HG02885 (cell line): ENCODE measurements at regions not wholly inside any gene's neighbourhood (a gene's known extent, or its start where the extent isn't known, plus 50 kb on each side); places are given as distances from the start of the nearest gene placed in this dataset.
"Not testable (repeated sequence)": the region's sequence is repeated elsewhere in the genome, so short reads cannot be mapped to it uniquely, and the experiment has no call there.

Experiments
- ATAC-seq: cut with Tn5 transposase; IDR thresholded peaks from one replicate; pipeline ENCODE4 v1.9.1; 2021; ENCODE audit warnings: mild to moderate bottlenecking; ENCODE audit not compliant: unreplicated experiment, poor library complexity

- ATAC-seq, result no peak
These were observed 69.2 kb downstream of the LYZL2 start for GRCh38 chr10:30560326-30560725.

GRCh38 chr10:30559180-30559579, 70.4 kb downstream of the LYZL2 start:
- no peak for ATAC-seq

GRCh38 chr10:30558411-30558810, 71.1 kb downstream of the LYZL2 start:
- ATAC-seq, result no peak

- no peak for ATAC-seq
These were observed 71.7 kb downstream of the LYZL2 start for GRCh38 chr10:30557884-30558283.

GRCh38 chr10:30556189-30556588, 73.4 kb downstream of the LYZL2 start:
- ATAC-seq, result no peak

GRCh38 chr10:30555465-30555864, 74.1 kb downstream of the LYZL2 start:
- ATAC-seq, result no peak

- no peak for ATAC-seq
These were observed 75.1 kb downstream of the LYZL2 start for GRCh38 chr10:30554440-30554825.

- ATAC-seq, result no peak
These were observed 75.7 kb downstream of the LYZL2 start for GRCh38 chr10:30553626-30554439.

- ATAC-seq, result no peak
These were observed 76.4 kb downstream of the LYZL2 start for GRCh38 chr10:30553018-30553625.

GRCh38 chr10:30550967-30551815, 78.4 kb downstream of the LYZL2 start:
- ATAC-seq, result no peak

- not testable (repeated sequence) for ATAC-seq
These were observed 80.3 kb downstream of the LYZL2 start for GRCh38 chr10:30549134-30549687.

GRCh38 chr10:30546511-30546910, 83.0 kb downstream of the LYZL2 start:
- ATAC-seq, result no peak

GRCh38 chr10:30542895-30543288, 86.7 kb downstream of the LYZL2 start:
- ATAC-seq, result peak; percentile 43

- ATAC-seq, result peak; percentile 51
These were observed 87.3 kb downstream of the LYZL2 start for GRCh38 chr10:30542001-30542894.

- ATAC-seq, result no peak
These were observed 89.3 kb downstream of the LYZL2 start for GRCh38 chr10:30540276-30540675.

- ATAC-seq, result no peak
These were observed 91.5 kb downstream of the LYZL2 start for GRCh38 chr10:30538086-30538485.

- ATAC-seq, result no peak
These were observed 92.0 kb downstream of the LYZL2 start for GRCh38 chr10:30537586-30537985.

GRCh38 chr10:30537158-30537557, 92.4 kb downstream of the LYZL2 start:
- not testable (repeated sequence) for ATAC-seq

- no peak for ATAC-seq
These were observed 93.0 kb downstream of the LYZL2 start for GRCh38 chr10:30536578-30536977.

- no peak for ATAC-seq
These were observed 93.9 kb downstream of the LYZL2 start for GRCh38 chr10:30535677-30536076.
